IPS-18c (cell line): ENCODE measurements at regions not wholly inside any gene's neighbourhood (a gene's known extent, or its start where the extent isn't known, plus 50 kb on each side); places are given as distances from the start of the nearest gene placed in this dataset.

Source experiments
- H3K4me3 ChIP-seq: 2 replicates; pipeline ENCODE4 v1.7.0; 2013; ENCODE audit warnings: low read depth, mild to moderate bottlenecking, low read length, moderate library complexity; ENCODE audit not compliant: insufficient read depth
- H3K9me3 ChIP-seq: one replicate; pipeline ENCODE4 v1.6.1; 2013; ENCODE audit warnings: mild to moderate bottlenecking, low read length, moderate library complexity; ENCODE audit not compliant: control insufficient read depth, insufficient read depth

GRCh38 chr4:111814961-111815360 lies 330.3 kb upstream of the FAM241A start:
- no peak overlapping the region for H3K4me3 ChIP-seq
- no peaks in the 10 kb centered on the region for H3K9me3 ChIP-seq

GRCh38 chr4:111821342-111821741 lies 323.9 kb upstream of the FAM241A start:
- Histone ChIP-seq H3K9me3 (no peaks in the 10 kb centered on the region), H3K4me3 (no peak overlapping the region)

GRCh38 chr4:111836601-111837000 lies 308.7 kb upstream of the FAM241A start:
- peaks cover 3% of the 10 kb centered on the region for H3K9me3 ChIP-seq
- no peak overlapping the region for H3K4me3 ChIP-seq

GRCh38 chr4:111837761-111838160 lies 307.5 kb upstream of the FAM241A start:
- H3K9me3 ChIP-seq: peaks cover 3% of the 10 kb centered on the region
- no peak overlapping the region for H3K4me3 ChIP-seq

- H3K4me3 ChIP-seq: no peak overlapping the region
- peaks cover 3% of the 10 kb centered on the region for H3K9me3 ChIP-seq
Observed at GRCh38 chr4:111838406-111838930, 306.8 kb upstream of the FAM241A start.

GRCh38 chr4:111839141-111839540 lies 306.1 kb upstream of the FAM241A start:
- no peak overlapping the region for H3K4me3 ChIP-seq
- H3K9me3 ChIP-seq: peaks cover 1% of the 10 kb centered on the region

- Histone ChIP-seq H3K4me3 (no peak overlapping the region), H3K9me3 (no peaks in the 10 kb centered on the region)
Observed at GRCh38 chr4:111842336-111842735, 302.9 kb upstream of the FAM241A start.

GRCh38 chr4:111847296-111848008 lies 297.8 kb upstream of the FAM241A start:
- Histone ChIP-seq H3K9me3 (peaks cover 2% of the 10 kb centered on the region), H3K4me3 (no peak overlapping the region)

- no peak overlapping the region for H3K4me3 ChIP-seq
- peaks cover 2% of the 10 kb centered on the region for H3K9me3 ChIP-seq
Observed at GRCh38 chr4:111849746-111850284, 295.4 kb upstream of the FAM241A start.

- H3K4me3 ChIP-seq: no peak overlapping the region
- no peaks in the 10 kb centered on the region for H3K9me3 ChIP-seq
Observed at GRCh38 chr4:111854494-111855087, 290.7 kb upstream of the FAM241A start.

- H3K9me3 ChIP-seq: no peaks in the 10 kb centered on the region
- H3K4me3 ChIP-seq: no peak overlapping the region
Observed at GRCh38 chr4:111855308-111855707, 289.9 kb upstream of the FAM241A start.

GRCh38 chr4:111864066-111864465 lies 281.2 kb upstream of the FAM241A start:
- no peaks in the 10 kb centered on the region for H3K9me3 ChIP-seq
- H3K4me3 ChIP-seq: no peak overlapping the region

GRCh38 chr4:111869339-111869738 lies 275.9 kb upstream of the FAM241A start:
- H3K9me3 ChIP-seq: no peaks in the 10 kb centered on the region
- no peak overlapping the region for H3K4me3 ChIP-seq

- no peak overlapping the region for H3K4me3 ChIP-seq
- no peaks in the 10 kb centered on the region for H3K9me3 ChIP-seq
Observed at GRCh38 chr4:111871802-111872201, 273.5 kb upstream of the FAM241A start.

- no peak overlapping the region for H3K4me3 ChIP-seq
- no peaks in the 10 kb centered on the region for H3K9me3 ChIP-seq
Observed at GRCh38 chr4:111873801-111874200, 271.5 kb upstream of the FAM241A start.

GRCh38 chr4:111879539-111879938 lies 265.7 kb upstream of the FAM241A start:
- Histone ChIP-seq H3K4me3 (no peak overlapping the region), H3K9me3 (no peaks in the 10 kb centered on the region)

GRCh38 chr4:111880116-111880515 lies 265.1 kb upstream of the FAM241A start:
- H3K4me3 ChIP-seq: no peak overlapping the region

GRCh38 chr4:111883557-111883999 lies 261.7 kb upstream of the FAM241A start:
- no peaks in the 10 kb centered on the region for H3K9me3 ChIP-seq
- H3K4me3 ChIP-seq: no peak overlapping the region

More at GRCh38 chr4:111880116-111880515, 265.1 kb upstream of the FAM241A start:
- no peaks in the 10 kb centered on the region for H3K9me3 ChIP-seq
